GM23338 (cell line): ENCODE measurements at regions not wholly inside any gene's neighbourhood (a gene's known extent, or its start where the extent isn't known, plus 50 kb on each side); places are given as distances from the start of the nearest gene placed in this dataset.

ENCODE experiments used
- ATAC-seq: fragments of 200-7000 bp; cut with Tn5 transposase; 3 replicates; pipeline ENCODE4 v1.9.1; 2020
- DNase-seq: peaks from one replicate; pipeline ENCODE4 v3.0.0-alpha.2; 2015; ENCODE audit warnings: low spot score
- H2AFZ ChIP-seq: fragments of 200-600 bp; sonication (generic); 2 replicates; pipeline ENCODE4 v1.8.0; 2016; ENCODE audit warnings: antibody characterized with exemption, mild to moderate bottlenecking, moderate library complexity
- H3F3A ChIP-seq: fragments of 200-600 bp; sonication (generic); replicated peaks from 2 replicates; pipeline ENCODE4 v1.8.0; 2017; ENCODE audit warnings: antibody characterized with exemption, mixed run types, low read depth
- H3K27ac ChIP-seq: fragments of 200-600 bp; sonication (generic); 2 replicates; pipeline ENCODE4 v1.6.1; 2016; ENCODE audit warnings: low read depth
- H3K27me3 ChIP-seq: fragments of 200-600 bp; sonication (generic); 2 replicates; pipeline ENCODE4 v1.8.0; 2016; ENCODE audit warnings: mild to moderate bottlenecking, mixed run types, moderate library complexity; ENCODE audit not compliant: insufficient read depth
- H3K36me3 ChIP-seq: fragments of 200-600 bp; sonication (generic); 2 replicates; pipeline ENCODE4 v1.8.0; 2016; ENCODE audit warnings: mild to moderate bottlenecking; ENCODE audit not compliant: insufficient read depth
- H3K4me1 ChIP-seq: fragments of 200-600 bp; sonication (generic); 2 replicates; pipeline ENCODE4 v1.8.0; 2016; ENCODE audit warnings: mild to moderate bottlenecking, moderate library complexity; ENCODE audit not compliant: insufficient read depth
- H3K4me2 ChIP-seq: fragments of 200-600 bp; sonication (generic); 2 replicates; pipeline ENCODE4 v1.7.1; 2017; ENCODE audit warnings: mixed run types
- H3K4me3 ChIP-seq: fragments of 200-600 bp; sonication (generic); 2 replicates; pipeline ENCODE4 v1.6.1; 2016; ENCODE audit warnings: mixed run types
- H3K79me2 ChIP-seq: fragments of 200-600 bp; sonication (generic); replicated peaks from 2 replicates; pipeline ENCODE4 v1.8.0; 2017; ENCODE audit warnings: mild to moderate bottlenecking; ENCODE audit not compliant: insufficient read depth
- H3K9me2 ChIP-seq: fragments of 200-600 bp; sonication (generic); 2 replicates; pipeline ENCODE4 v1.8.0; 2017; ENCODE audit not compliant: insufficient read depth
- H4K20me1 ChIP-seq: fragments of 200-600 bp; sonication (generic); replicated peaks from 2 replicates; pipeline ENCODE4 v1.8.0; 2017; ENCODE audit warnings: mild to moderate bottlenecking; ENCODE audit not compliant: insufficient read depth
- H3K27ac Mint-ChIP-seq: 2 replicates; pipeline ENCODE4 v1.8.0; 2020; ENCODE audit warnings: inconsistent platforms, mild to moderate bottlenecking, moderate library complexity, mixed read lengths
- H3K27me3 Mint-ChIP-seq: 3 replicates; pipeline ENCODE4 v1.8.0; 2022; ENCODE audit warnings: low read depth, mild to moderate bottlenecking, moderate library complexity, mixed read lengths, inconsistent platforms; ENCODE audit not compliant: insufficient read depth, poor library complexity
- H3K36me3 Mint-ChIP-seq: 3 replicates; pipeline ENCODE4 v1.8.0; 2021; ENCODE audit warnings: low read depth, mild to moderate bottlenecking, inconsistent platforms, moderate library complexity, mixed read lengths
- H3K4me1 Mint-ChIP-seq: 3 replicates; pipeline ENCODE4 v1.8.0; 2020; ENCODE audit warnings: mild to moderate bottlenecking, inconsistent platforms, mixed read lengths
- H3K4me3 Mint-ChIP-seq: 3 replicates; pipeline ENCODE4 v1.8.0; 2021; ENCODE audit warnings: moderate library complexity, mild to moderate bottlenecking, inconsistent platforms, mixed read lengths
- H3K9me3 Mint-ChIP-seq: 3 replicates; pipeline ENCODE4 v1.8.0; 2020; ENCODE audit warnings: moderate library complexity, mild to moderate bottlenecking, inconsistent platforms, mixed read lengths
- ETS1 ChIP-seq: IDR thresholded peaks from 2 replicates; pipeline ENCODE4 v1.6.1; 2016; ENCODE audit warnings: antibody characterized with exemption
- EZH2 ChIP-seq: fragments of 200-600 bp; sonication (generic); IDR thresholded peaks from one replicate; pipeline ENCODE4 v1.8.0; 2017; ENCODE audit warnings: antibody characterized with exemption, mild to moderate bottlenecking, low read depth; ENCODE audit not compliant: unreplicated experiment
- EZH2phosphoT487 ChIP-seq: fragments of 200-600 bp; sonication (generic); IDR thresholded peaks from one replicate; pipeline ENCODE4 v1.8.1; 2018; ENCODE audit warnings: antibody characterized with exemption; ENCODE audit not compliant: unreplicated experiment
- JUNB ChIP-seq: IDR thresholded peaks from one replicate; pipeline ENCODE4 v1.6.1; 2016; ENCODE audit warnings: antibody characterized with exemption; ENCODE audit not compliant: unreplicated experiment
- NANOG ChIP-seq: IDR thresholded peaks from 2 replicates; pipeline ENCODE4 v1.6.1; 2016; ENCODE audit warnings: antibody characterized with exemption, borderline replicate concordance
- POLR2AphosphoS5 ChIP-seq: IDR thresholded peaks from 2 replicates; pipeline ENCODE4 v1.6.1; 2016; ENCODE audit warnings: antibody characterized with exemption, low read depth
- REST ChIP-seq: IDR thresholded peaks from one replicate; pipeline ENCODE4 v1.6.1; 2018; ENCODE audit warnings: antibody characterized with exemption; ENCODE audit not compliant: unreplicated experiment
- ZNF331 ChIP-seq: fragments of 250-450 bp; sonication (Bioruptor Pico); IDR thresholded peaks from 2 replicates; pipeline ENCODE4 v1.5.0; 2020; ENCODE audit warnings: low read depth, mild to moderate bottlenecking, moderate library complexity
- ZNF462 ChIP-seq: fragments of 250-450 bp; sonication (Bioruptor Pico); IDR thresholded peaks from 2 replicates; pipeline ENCODE4 v1.5.0; 2020; ENCODE audit warnings: mild to moderate bottlenecking, moderate library complexity

- TF ChIP-seq REST = no peak
- no peak for TF ChIP-seq JUNB
- TF ChIP-seq NANOG = no peak
- no peak for TF ChIP-seq POLR2AphosphoS5
- TF ChIP-seq ZNF331 (CRISPR knock-in tag) = no peak
- no peak for TF ChIP-seq ETS1
- no peak for TF ChIP-seq EZH2phosphoT487
- TF ChIP-seq EZH2 = no peak
These were observed 349.3 kb upstream of the KIAA1217 start (continued) for GRCh38 chr10:23859598-23859997.

- H3K4me1 Mint-ChIP-seq = no peaks in the 10 kb centered on the region
- no peaks in the 10 kb centered on the region for H3F3A ChIP-seq
- H3K27ac Mint-ChIP-seq = no peak overlapping the region
- H3K27me3 ChIP-seq = no peaks in the 10 kb centered on the region
- no peaks in the 10 kb centered on the region for H4K20me1 ChIP-seq
- H3K79me2 ChIP-seq = no peaks in the 10 kb centered on the region
- no peaks in the 10 kb centered on the region for H3K36me3 Mint-ChIP-seq
- peaks cover 2% of the 10 kb centered on the region for H3K27me3 Mint-ChIP-seq
- H3K9me2 ChIP-seq = no peaks in the 10 kb centered on the region
- H2AFZ ChIP-seq = no peak overlapping the region
- no peaks in the 10 kb centered on the region for H3K4me1 ChIP-seq
- no peaks in the 10 kb centered on the region for H3K9me3 Mint-ChIP-seq
- no peaks in the 10 kb centered on the region for H3K36me3 ChIP-seq
- H3K4me2 ChIP-seq = no peak overlapping the region
- no peak overlapping the region for H3K4me3 ChIP-seq
- no peak overlapping the region for H3K27ac ChIP-seq
- no peak overlapping the region for H3K4me3 Mint-ChIP-seq
- ATAC-seq (no peak), DNase-seq (no peak)
- TF ChIP-seq ZNF462 (CRISPR knock-in tag) = no peak
- TF ChIP-seq REST = no peak
- TF ChIP-seq ZNF331 (CRISPR knock-in tag) = no peak
These were observed 344.2 kb upstream of the KIAA1217 start for GRCh38 chr10:23864631-23865147.
